ENCODE measurements at regions not wholly inside any gene's neighbourhood (a gene's known extent, or its start where the extent isn't known, plus 50 kb on each side); places are given as distances from the start of the nearest gene placed in this dataset.

GRCh38 chr16:72481419-72481818, 309.5 kb upstream of the PMFBP1 start:
- Mint-ChIP-seq H3K36me3 (ENCODE audit: low read depth) (no peaks in the 10 kb centered on the region), H3K4me3 (no peak overlapping the region), H3K9me3 (no peaks in the 10 kb centered on the region), H3K27me3 (ENCODE audit: low read depth) (no peaks in the 10 kb centered on the region), H3K4me1 (no peaks in the 10 kb centered on the region), H3K27ac (ENCODE audit: unreplicated experiment) (no peak overlapping the region)
- no peak for DNase-seq (ENCODE audit: low read depth, low spot score)
- no peak for TF ChIP-seq CTCF (conservative IDR thresholded peaks at IDR 0.05)

GRCh38 chr16:72480911-72481310, 309.0 kb upstream of the PMFBP1 start:
- Mint-ChIP-seq H3K36me3 (ENCODE audit: low read depth) (no peaks in the 10 kb centered on the region), H3K4me1 (no peaks in the 10 kb centered on the region), H3K27me3 (ENCODE audit: low read depth) (no peaks in the 10 kb centered on the region), H3K9me3 (no peaks in the 10 kb centered on the region), H3K27ac (ENCODE audit: unreplicated experiment) (no peak overlapping the region), H3K4me3 (no peak overlapping the region)
- TF ChIP-seq CTCF (conservative IDR thresholded peaks at IDR 0.05), result no peak
- no peak for DNase-seq (ENCODE audit: low read depth, low spot score)

- no peak for TF ChIP-seq CTCF (conservative IDR thresholded peaks at IDR 0.05)
- H3K9me3 Mint-ChIP-seq, result no peaks in the 10 kb centered on the region
- H3K27ac Mint-ChIP-seq (ENCODE audit: unreplicated experiment), result no peak overlapping the region
- no peak overlapping the region for H3K4me3 Mint-ChIP-seq
- H3K36me3 Mint-ChIP-seq (ENCODE audit: low read depth), result no peaks in the 10 kb centered on the region
- no peak for DNase-seq (ENCODE audit: low read depth, low spot score)
- no peaks in the 10 kb centered on the region for H3K27me3 Mint-ChIP-seq (ENCODE audit: low read depth)
- peaks cover 25% of the 10 kb centered on the region for H3K4me1 Mint-ChIP-seq
Observed at GRCh38 chr16:72475688-72476087, 303.7 kb upstream of the PMFBP1 start.

GRCh38 chr16:72474501-72475123, 302.7 kb upstream of the PMFBP1 start:
- no peak for DNase-seq (ENCODE audit: low read depth, low spot score)
- no peaks in the 10 kb centered on the region for H3K36me3 Mint-ChIP-seq (ENCODE audit: low read depth)
- H3K9me3 Mint-ChIP-seq, result no peaks in the 10 kb centered on the region
- no peaks in the 10 kb centered on the region for H3K27me3 Mint-ChIP-seq (ENCODE audit: low read depth)
- peaks cover 36% of the 10 kb centered on the region for H3K4me1 Mint-ChIP-seq
- no peak for TF ChIP-seq CTCF (conservative IDR thresholded peaks at IDR 0.05)
- H3K27ac Mint-ChIP-seq (ENCODE audit: unreplicated experiment), result no peak overlapping the region
- H3K4me3 Mint-ChIP-seq, result no peak overlapping the region

- Mint-ChIP-seq H3K27ac (ENCODE audit: unreplicated experiment) (no peak overlapping the region), H3K9me3 (no peaks in the 10 kb centered on the region), H3K4me3 (no peak overlapping the region), H3K4me1 (peaks cover 36% of the 10 kb centered on the region), H3K27me3 (ENCODE audit: low read depth) (no peaks in the 10 kb centered on the region), H3K36me3 (ENCODE audit: low read depth) (no peaks in the 10 kb centered on the region)
- DNase-seq (ENCODE audit: low read depth, low spot score), result no peak
- TF ChIP-seq CTCF (conservative IDR thresholded peaks at IDR 0.05), result no peak
Observed at GRCh38 chr16:72473631-72474030, 301.7 kb upstream of the PMFBP1 start.

All from neural crest cell (in vitro differentiated cells).